ENCODE measurements at regions not wholly inside any gene's neighbourhood (a gene's known extent, or its start where the extent isn't known, plus 50 kb on each side); places are given as distances from the start of the nearest gene placed in this dataset.

DNA sequence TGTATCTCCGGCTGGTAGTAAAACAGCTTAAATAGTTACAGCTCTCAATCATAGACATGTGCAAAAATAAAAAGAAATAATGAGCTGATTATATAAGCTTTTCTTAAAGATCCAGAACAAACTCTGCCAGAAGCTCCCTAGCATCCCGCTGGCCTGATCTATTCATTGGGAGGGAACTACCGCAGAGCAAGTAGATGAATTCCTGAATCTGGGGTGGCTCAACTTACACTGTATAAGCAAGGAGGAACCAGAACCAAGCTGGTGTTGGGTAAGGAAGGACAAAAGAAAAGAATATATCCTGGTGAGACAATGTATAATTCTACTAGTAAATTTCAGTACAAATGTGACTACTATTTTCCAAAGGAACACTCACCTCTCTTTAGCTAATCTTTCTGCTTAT is 1122.2 kb downstream of the OLFM4 start:
- DNase-seq (ENCODE audit: extremely low read depth, low read depth) = no peak

- no peak for DNase-seq (ENCODE audit: extremely low read depth, low read depth)
Observed at GRCh38 chr13:54162069-54162468, 1133.5 kb downstream of the OLFM4 start.

DNA sequence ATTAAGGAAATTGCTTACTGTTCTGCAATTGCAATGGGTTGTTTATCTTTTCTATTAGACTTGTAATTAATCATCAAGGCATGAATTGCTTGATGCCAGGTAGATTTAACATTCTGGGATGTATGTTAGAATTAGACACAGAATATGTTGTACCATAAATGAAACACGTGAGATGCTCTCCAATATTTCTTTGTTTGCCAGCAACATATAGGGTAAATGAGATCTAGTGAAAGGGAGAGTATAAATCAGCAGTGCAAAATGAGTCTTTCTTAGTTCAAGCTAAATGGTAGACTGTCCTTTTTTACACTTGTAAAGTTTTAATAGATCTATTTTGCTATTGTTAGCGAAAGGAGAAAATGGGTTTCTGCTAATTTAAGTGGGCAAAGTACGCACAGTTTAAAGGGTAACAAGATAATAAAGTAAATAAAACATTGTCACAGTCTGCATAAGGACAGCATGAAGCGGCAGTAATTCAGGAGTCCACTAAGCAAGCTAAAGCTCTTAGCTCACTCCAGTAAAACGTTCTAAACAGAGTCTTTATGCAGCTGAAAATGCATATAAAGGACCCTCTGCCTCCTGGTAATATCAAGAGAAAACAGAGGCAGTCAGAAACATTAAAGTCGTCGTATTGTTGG is 1137.1 kb downstream of the OLFM4 start:
- no peak for DNase-seq (ENCODE audit: extremely low read depth, low read depth)

GRCh38 chr13:54173996-54174395 is 1145.4 kb downstream of the OLFM4 start:
- no peak for DNase-seq (ENCODE audit: extremely low read depth, low read depth)

DNA sequence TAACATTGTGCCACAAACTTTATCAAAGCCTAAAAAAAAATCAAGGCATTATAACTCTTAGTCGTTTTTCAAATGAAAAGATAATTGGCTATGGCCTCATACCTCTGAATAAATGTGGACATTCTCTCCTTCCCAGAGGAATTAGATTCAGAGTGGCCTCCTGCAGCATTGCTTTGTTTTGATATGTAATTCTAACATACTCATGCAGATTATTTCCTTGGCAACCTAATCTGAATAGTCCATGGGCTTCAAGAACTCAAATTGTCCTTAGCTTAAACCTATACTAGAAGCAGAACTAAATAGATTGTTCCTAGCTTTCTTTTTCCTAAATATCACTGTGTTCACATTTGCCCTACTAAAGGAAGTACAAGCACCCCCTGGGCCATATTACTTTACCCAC is 1146.9 kb downstream of the OLFM4 start:
- no peak for DNase-seq (ENCODE audit: extremely low read depth, low read depth)

DNA sequence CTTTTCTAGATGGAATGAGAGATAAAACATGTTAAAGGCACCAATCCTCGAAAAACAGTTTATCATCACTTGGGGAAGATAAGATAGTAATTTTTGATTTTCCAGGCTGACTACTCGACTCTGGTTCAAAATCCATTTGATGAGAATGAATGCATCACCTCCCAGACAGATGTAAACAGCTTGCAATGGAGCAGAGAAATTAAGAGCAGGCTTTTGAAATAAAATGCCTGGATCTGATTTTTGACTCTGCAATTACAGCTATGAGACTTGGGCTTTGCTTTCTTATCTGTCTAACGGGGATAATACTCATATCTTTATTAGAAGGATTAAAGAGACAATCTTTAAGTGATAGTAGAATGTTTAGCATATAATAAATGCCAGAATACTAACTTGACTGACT is 1148.9 kb downstream of the OLFM4 start:
- no peak for DNase-seq (ENCODE audit: extremely low read depth, low read depth)

GRCh38 chr13:54183166-54183565 is 1154.6 kb downstream of the OLFM4 start:
- DNase-seq (ENCODE audit: extremely low read depth, low read depth) = no peak

- DNase-seq (ENCODE audit: extremely low read depth, low read depth) = no peak
Observed at GRCh38 chr13:54183728-54184127, 1155.1 kb downstream of the OLFM4 start.

GRCh38 chr13:54184576-54184975 is 1156.0 kb downstream of the OLFM4 start:
- DNase-seq (ENCODE audit: extremely low read depth, low read depth) = no peak

- DNase-seq (ENCODE audit: extremely low read depth, low read depth) = no peak
Observed at GRCh38 chr13:54185101-54185500, 1156.5 kb downstream of the OLFM4 start.

DNA sequence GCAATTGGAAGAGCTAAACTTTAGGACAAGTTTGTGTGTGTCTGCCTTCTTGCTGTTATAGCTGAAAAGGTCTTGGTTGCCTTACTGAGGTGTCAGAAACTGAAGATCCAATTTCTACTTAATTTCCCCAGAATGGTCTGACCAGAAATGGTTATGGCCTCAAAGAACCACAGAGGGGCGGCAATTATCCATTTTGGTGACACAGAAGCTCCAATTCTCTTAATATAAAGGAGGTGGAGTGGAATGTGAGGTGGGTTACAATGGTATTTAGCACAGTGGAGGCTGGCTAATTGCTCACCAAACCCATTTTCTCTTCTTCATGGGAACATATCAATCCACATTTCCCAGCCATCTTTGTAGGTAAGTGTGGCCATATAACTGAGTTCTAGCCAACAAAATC is 1157.2 kb downstream of the OLFM4 start:
- DNase-seq (ENCODE audit: extremely low read depth, low read depth) = no peak

DNA sequence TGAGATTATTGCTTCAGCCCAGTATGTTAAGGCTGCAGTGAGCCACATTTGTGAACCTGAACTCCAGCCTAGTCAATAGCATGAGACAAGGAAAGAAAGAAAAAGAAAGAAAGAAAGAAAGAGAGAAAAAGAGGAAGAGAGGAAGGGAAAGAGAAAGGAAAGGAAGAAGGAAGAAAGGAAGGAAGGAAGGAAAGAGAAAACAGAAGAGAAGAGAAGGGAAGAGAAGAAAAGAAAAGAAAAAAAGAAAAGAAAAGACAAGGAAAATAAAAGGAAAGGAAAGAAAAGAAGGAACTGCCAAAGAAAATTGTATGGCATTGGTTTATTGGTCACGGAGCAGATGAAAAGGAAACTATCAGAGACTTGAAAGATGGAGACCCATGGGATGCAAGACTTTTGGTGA is 1158.8 kb downstream of the OLFM4 start:
- no peak for DNase-seq (ENCODE audit: extremely low read depth, low read depth)

- DNase-seq (ENCODE audit: extremely low read depth, low read depth) = no peak
Observed at GRCh38 chr13:54194233-54195024, 1165.8 kb downstream of the OLFM4 start.

GRCh38 chr13:54196684-54197083 is 1168.1 kb downstream of the OLFM4 start:
- no peak for DNase-seq (ENCODE audit: extremely low read depth, low read depth)

GRCh38 chr13:54198911-54199310 is 1170.3 kb downstream of the OLFM4 start:
- no peak for DNase-seq (ENCODE audit: extremely low read depth, low read depth)

GRCh38 chr13:54206626-54207025 is 1178.0 kb downstream of the OLFM4 start:
- DNase-seq (ENCODE audit: extremely low read depth, low read depth) = no peak

DNA sequence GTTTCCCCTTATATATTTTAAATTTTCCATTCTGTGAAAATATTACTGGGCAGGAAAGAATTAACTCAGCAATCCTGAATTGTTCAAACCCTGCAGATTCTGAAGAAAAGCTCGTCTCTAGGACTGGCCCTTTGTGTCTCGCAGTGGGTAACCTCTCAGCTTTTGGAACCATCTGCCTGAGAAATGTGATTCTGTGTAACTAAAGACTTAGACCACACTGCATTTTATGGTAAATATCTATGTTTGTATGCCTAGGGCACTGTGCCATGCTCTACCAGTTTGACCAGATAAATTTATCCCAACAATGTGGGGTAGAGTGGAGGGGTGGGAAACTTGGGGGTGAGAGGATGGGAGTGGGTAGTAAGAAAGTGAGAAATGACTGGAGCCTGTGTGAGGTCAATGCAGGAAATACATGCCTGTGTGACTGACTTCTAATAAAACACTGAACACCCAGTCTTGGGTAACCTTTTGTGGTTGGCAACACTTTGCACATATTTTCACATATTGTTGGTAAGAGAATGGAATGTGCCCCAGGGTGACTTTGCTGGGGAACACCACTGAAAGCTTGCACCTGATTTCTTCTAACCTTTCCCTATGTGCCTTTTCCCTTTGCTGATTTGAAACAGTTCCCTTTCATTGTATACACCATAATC is 1181.9 kb downstream of the OLFM4 start:
- peak; percentile 61 for DNase-seq (ENCODE audit: extremely low read depth, low read depth)

GRCh38 chr13:54216221-54216620 is 1187.6 kb downstream of the OLFM4 start:
- no peak for DNase-seq (ENCODE audit: extremely low read depth, low read depth)

DNA sequence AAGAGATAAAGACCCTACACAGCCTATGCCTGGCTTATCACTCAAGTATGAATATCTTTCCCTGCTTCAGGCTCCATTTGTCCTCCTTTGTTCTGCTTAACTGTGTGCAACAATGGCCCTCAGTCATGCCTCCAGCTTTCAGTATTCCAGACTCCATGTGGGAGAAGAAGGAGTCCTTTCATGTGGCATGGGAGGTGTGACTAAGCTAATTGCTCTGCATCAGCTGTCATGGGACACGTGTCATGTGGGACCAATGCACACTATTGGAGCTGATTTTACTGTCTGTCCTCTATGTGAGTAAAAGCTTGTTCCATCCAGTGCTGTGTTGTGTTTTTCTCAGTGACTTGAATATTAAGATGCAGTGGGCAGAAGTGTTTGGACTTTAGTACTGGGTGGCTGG is 1198.3 kb downstream of the OLFM4 start:
- DNase-seq (ENCODE audit: extremely low read depth, low read depth) = no peak

DNA sequence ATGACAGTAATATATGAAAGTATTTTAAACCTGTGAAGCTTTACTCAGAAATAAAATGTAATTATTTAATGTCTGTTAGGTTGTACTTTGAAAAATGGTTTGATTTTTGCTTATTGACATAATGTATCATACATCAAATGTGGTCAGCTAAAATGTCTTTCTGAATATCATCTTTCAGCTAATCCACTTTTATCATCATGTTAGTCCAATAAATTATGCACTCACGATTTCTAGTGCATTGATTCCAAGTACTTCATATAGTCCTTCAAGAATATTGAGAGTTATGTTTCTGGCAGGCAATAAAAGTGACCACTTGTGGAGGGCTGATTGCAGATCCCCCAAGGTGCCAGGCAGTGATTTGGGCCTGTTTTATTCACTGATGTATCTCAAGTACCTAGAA is 1204.1 kb downstream of the OLFM4 start:
- no peak for DNase-seq (ENCODE audit: extremely low read depth, low read depth)

- DNase-seq (ENCODE audit: extremely low read depth, low read depth) = no peak
Observed at GRCh38 chr13:54234607-54235006, 1206.0 kb downstream of the OLFM4 start.

DNA sequence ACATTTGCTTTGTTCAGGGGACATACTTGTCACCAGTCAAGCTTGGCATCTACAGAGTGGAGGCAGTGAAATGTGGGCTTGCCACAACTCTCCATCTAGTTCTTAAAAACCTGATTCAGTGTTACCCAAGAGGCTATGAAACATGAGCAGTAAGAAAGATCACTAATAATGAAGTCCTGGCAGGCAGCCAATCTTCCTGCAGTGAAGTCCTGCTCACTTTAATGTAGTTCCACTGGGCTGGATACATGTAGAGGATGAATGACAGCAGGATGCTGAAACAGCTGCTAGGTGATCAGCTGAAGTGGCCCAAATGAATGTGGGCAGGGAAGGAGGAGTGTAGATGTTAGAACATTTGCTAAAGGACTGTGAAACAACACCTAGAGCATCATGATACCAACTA is 1213.1 kb downstream of the OLFM4 start:
- no peak for DNase-seq (ENCODE audit: extremely low read depth, low read depth)
